GM12878 (cell line): ENCODE measurements at regions not wholly inside any gene's neighbourhood (a gene's known extent, or its start where the extent isn't known, plus 50 kb on each side); places are given as distances from the start of the nearest gene placed in this dataset.
A peak's percentile ranks its signal among the peaks of the same experiment; 100 is the strongest.

Experiments used
- BRCA1 ChIP-seq: IDR thresholded peaks from 2 replicates; pipeline ENCODE4 v1.6.1; 2011; ENCODE audit warnings: low read depth, low read length, improper control_type of control experiment
- ESRRA ChIP-seq: IDR thresholded peaks from 2 replicates; pipeline ENCODE4 v1.6.1; 2012; ENCODE audit warnings: mild to moderate bottlenecking, low read length, improper control_type of control experiment
- FOXK2 ChIP-seq: fragments of 450-650 bp; IDR thresholded peaks from 2 replicates; pipeline ENCODE4 v1.6.1; 2017; ENCODE audit warnings: mild to moderate bottlenecking, moderate library complexity
- HCFC1 ChIP-seq: fragments of 150-350 bp; IDR thresholded peaks from 2 replicates; pipeline ENCODE4 v1.6.1; 2014; ENCODE audit warnings: low read length
- HSF1 ChIP-seq: fragments of 150-350 bp; IDR thresholded peaks from 2 replicates; pipeline ENCODE4 v1.6.1; 2014; ENCODE audit warnings: mild to moderate bottlenecking, low read depth, low read length
- IRF4 ChIP-seq: IDR thresholded peaks from 2 replicates; pipeline ENCODE4 v1.6.1; 2011; ENCODE audit warnings: low read depth, low read length
- JUND ChIP-seq: IDR thresholded peaks from 2 replicates; pipeline ENCODE4 v1.6.1; 2012; ENCODE audit warnings: low read depth, mild to moderate bottlenecking, low read length, improper control_type of control experiment, moderate library complexity
- KAT2A ChIP-seq: conservative IDR thresholded peaks from 2 replicates; pipeline ENCODE4 v1.6.1; 2011; ENCODE audit warnings: low read depth, low read length; ENCODE audit not compliant: control insufficient read depth
- NKRF ChIP-seq: fragments of 450-650 bp; conservative IDR thresholded peaks from 2 replicates; pipeline ENCODE4 v1.6.1; 2017; ENCODE audit warnings: mild to moderate bottlenecking, moderate library complexity
- NR2C1 ChIP-seq: fragments of 450-650 bp; IDR thresholded peaks from 2 replicates; pipeline ENCODE4 v1.6.1; 2017; ENCODE audit warnings: antibody characterized with exemption, mild to moderate bottlenecking, moderate library complexity
- PBX3 ChIP-seq: IDR thresholded peaks from 2 replicates; pipeline ENCODE4 v1.6.1; 2011; ENCODE audit warnings: mild to moderate bottlenecking, low read depth, low read length, moderate library complexity; ENCODE audit not compliant: insufficient replicate concordance
- POLR2A ChIP-seq: IDR thresholded peaks from 2 replicates; pipeline ENCODE4 v1.6.1; 2011; ENCODE audit warnings: low read depth, mild to moderate bottlenecking, low read length
- REST ChIP-seq: IDR thresholded peaks from 2 replicates; pipeline ENCODE4 v1.6.1; 2012; ENCODE audit warnings: mild to moderate bottlenecking, low read depth, low read length
- RUNX3 ChIP-seq: IDR thresholded peaks from 2 replicates; pipeline ENCODE4 v1.6.1; 2012; ENCODE audit warnings: low read length, inconsistent platforms
- SIN3A ChIP-seq: IDR thresholded peaks from 2 replicates; pipeline ENCODE4 v1.6.1; 2012; ENCODE audit warnings: low read depth, low read length, improper control_type of control experiment
- STAT3 ChIP-seq: IDR thresholded peaks from 2 replicates; pipeline ENCODE4 v1.6.1; 2011; ENCODE audit warnings: low read depth, low read length, improper control_type of control experiment
- TCF12 ChIP-seq: IDR thresholded peaks from 2 replicates; pipeline ENCODE4 v1.6.1; 2011; ENCODE audit warnings: low read depth, mild to moderate bottlenecking, low read length
- WRNIP1 ChIP-seq: IDR thresholded peaks from 2 replicates; pipeline ENCODE4 v1.6.1; 2011; ENCODE audit warnings: low read depth, low read length, improper control_type of control experiment, borderline replicate concordance
- YBX1 ChIP-seq: fragments of 450-650 bp; IDR thresholded peaks from 2 replicates; pipeline ENCODE4 v1.6.1; 2016; ENCODE audit warnings: antibody characterized with exemption
- ZNF384 ChIP-seq: IDR thresholded peaks from 2 replicates; pipeline ENCODE4 v1.6.1; 2012; ENCODE audit warnings: low read depth, mild to moderate bottlenecking, low read length, improper control_type of control experiment, borderline replicate concordance
- ZNF592 ChIP-seq: fragments of 450-650 bp; IDR thresholded peaks from 2 replicates; pipeline ENCODE4 v1.6.1; 2017; ENCODE audit warnings: mild to moderate bottlenecking, moderate library complexity

GRCh38 chr7:136030867-136031318 lies 53.7 kb upstream of the MTPN start (continued):
- TF ChIP-seq JUND (no peak), NR2C1 (no peak), STAT3 (no peak), POLR2A (no peak), KAT2A (no peak), PBX3 (no peak), TCF12 (no peak), FOXK2 (no peak), REST (no peak), HCFC1 (no peak), RUNX3 (peak; percentile 93), HSF1 (no peak), IRF4 (peak; percentile 58; the same call in 1 of the 2 replicates), ZNF384 (no peak), ESRRA (no peak), SIN3A (no peak), ZNF592 (no peak), BRCA1 (no peak), WRNIP1 (no peak), NKRF (no peak), YBX1 (no peak)
